Hepatocyte (in vitro differentiated cells): ENCODE measurements at regions not wholly inside any gene's neighbourhood (a gene's known extent, or its start where the extent isn't known, plus 50 kb on each side); places are given as distances from the start of the nearest gene placed in this dataset.

Experiments used
- CTCF ChIP-seq: fragments of 200-600 bp; sonication (generic); IDR thresholded peaks from 2 replicates; pipeline ENCODE4 v1.5.1; 2016; ENCODE audit warnings: antibody characterized with exemption, mild to moderate bottlenecking; ENCODE audit not compliant: poor library complexity
- EZH2 ChIP-seq: fragments of 200-600 bp; sonication (generic); IDR thresholded peaks from 2 replicates; pipeline ENCODE4 v1.6.1; 2016; ENCODE audit warnings: antibody characterized with exemption, mild to moderate bottlenecking, borderline replicate concordance

DNA sequence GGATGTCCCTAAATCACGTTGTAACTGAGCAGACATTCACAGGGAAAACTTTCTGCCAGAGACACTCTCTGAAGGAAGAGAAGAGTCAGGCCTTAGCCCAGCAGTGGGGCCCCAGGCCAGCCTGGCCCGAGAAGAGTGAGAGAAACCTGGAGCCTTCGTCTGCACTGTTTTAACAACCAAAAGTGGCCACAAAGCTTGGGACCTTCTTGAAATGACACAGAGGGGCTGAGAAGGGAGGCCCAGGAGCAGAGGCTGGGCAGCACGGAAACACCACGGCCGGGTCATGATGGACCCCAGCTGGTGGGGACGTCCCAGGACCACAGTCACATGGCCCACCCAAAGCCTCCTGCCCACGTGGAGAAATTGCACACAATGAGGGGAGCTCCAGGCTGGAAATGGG lies 126.8 kb upstream of the THBS2 start:
- TF ChIP-seq CTCF (no peak), EZH2 (no peak)
